Small intestine (tissue), 7 donors: ENCODE measurements at regions not wholly inside any gene's neighbourhood (a gene's known extent, or its start where the extent isn't known, plus 50 kb on each side); places are given as distances from the start of the nearest gene placed in this dataset.
A peak's percentile ranks its signal among the peaks of the same experiment; 100 is the strongest.

ENCODE experiments used
- DNase-seq, 2 donors: peaks; one replicate each; pipeline versions ENCODE4 v3.0.0 to v3.0.0-alpha.2; 2013
- FAIRE-seq: peaks from 2 replicates; lab custom pipeline; 2012; peaks lifted over from hg19 to GRCh38; lab: Jason Lieb, UNC
- H3K27ac ChIP-seq, 3 donors: one replicate each; pipeline ENCODE4 v1.5.1; 2013; ENCODE audit warnings: low read length in 2 of 3, mild to moderate bottlenecking in 2 of 3, control low read depth in 1 of 3, inconsistent platforms in 1 of 3, low read depth in 1 of 3, moderate library complexity in 1 of 3
- H3K27me3 ChIP-seq, 3 donors: one replicate each; pipeline ENCODE4 v1.6.1; 2013; ENCODE audit warnings: low read length in 3 of 3, inconsistent platforms in 1 of 3; ENCODE audit not compliant: control insufficient read depth in 3 of 3, insufficient read depth in 3 of 3
- H3K36me3 ChIP-seq, 3 donors: one replicate each; pipeline ENCODE4 v1.6.1; 2013; ENCODE audit warnings: low read length in 3 of 3, inconsistent platforms in 1 of 3, low read depth in 1 of 3, mild to moderate bottlenecking in 1 of 3, moderate library complexity in 1 of 3; ENCODE audit not compliant: control insufficient read depth in 3 of 3, insufficient read depth in 2 of 3
- H3K4me1 ChIP-seq, 3 donors: one replicate each; pipeline ENCODE4 v1.6.1; 2013; ENCODE audit warnings: low read length in 2 of 3, inconsistent platforms in 1 of 3, low read depth in 1 of 3, mild to moderate bottlenecking in 1 of 3, moderate library complexity in 1 of 3; ENCODE audit not compliant: control insufficient read depth in 3 of 3, insufficient read depth in 2 of 3
- H3K4me3 ChIP-seq, 3 donors: one replicate each; pipeline ENCODE4 v1.5.1; 2013; ENCODE audit warnings: low read length in 3 of 3, control low read depth in 1 of 3, inconsistent platforms in 1 of 3, low read depth in 1 of 3, mild to moderate bottlenecking in 1 of 3, moderate library complexity in 1 of 3
- H3K9me3 ChIP-seq, 2 donors: one replicate each; pipeline ENCODE4 v1.6.1; 2013; ENCODE audit warnings: low read depth in 1 of 2, low read length in 1 of 2; ENCODE audit not compliant: control insufficient read depth in 2 of 2, insufficient read depth in 1 of 2
- WGBS, 3 donors: extraction: QIAGEN DNeasy Blood & Tissue Kit; methylation state at CpG; one replicate each; pipeline ENCODE4 v1.1.7; 2013; 5-methylcytosine and 5-hydroxymethylcytosine counted together
- donor health status: healthy with polysubstance abuse.
- donor health status: control.
- donor health status: control.
- donor health status: Bipolar disorder and iron deficiency.
- donor health status: healthy.

GRCh38 chr5:69035665-69036064, 58.1 kb upstream of the SLC30A5 start:
- no peaks in the 10 kb centered on the region for H3K36me3 ChIP-seq
- no peak overlapping the region for H3K27ac ChIP-seq
- no peak overlapping the region for H3K4me3 ChIP-seq
- H3K9me3 ChIP-seq = no peaks in the 10 kb centered on the region
- FAIRE-seq = no peak
- no peak for DNase-seq
- no peaks in the 10 kb centered on the region for H3K27me3 ChIP-seq
- 62 to 91% (median 87%) methylated on average over 4 of the region's 4 CpGs for WGBS, 3 donors
- H3K4me1 ChIP-seq = no peaks in the 10 kb centered on the region

GRCh38 chr5:69038539-69038938, 55.3 kb upstream of the SLC30A5 start:
- 91 to 96% (median 96%) methylated on average over 8 of the region's 8 CpGs for WGBS, 3 donors
- Histone ChIP-seq H3K4me1 (no peaks in the 10 kb centered on the region), H3K4me3 (no peak overlapping the region), H3K9me3 (no peaks in the 10 kb centered on the region), H3K36me3 (no peaks in the 10 kb centered on the region), H3K27me3 (no peaks in the 10 kb centered on the region), H3K27ac (no peak overlapping the region)
- no peak for DNase-seq
- FAIRE-seq = no peak

DNA sequence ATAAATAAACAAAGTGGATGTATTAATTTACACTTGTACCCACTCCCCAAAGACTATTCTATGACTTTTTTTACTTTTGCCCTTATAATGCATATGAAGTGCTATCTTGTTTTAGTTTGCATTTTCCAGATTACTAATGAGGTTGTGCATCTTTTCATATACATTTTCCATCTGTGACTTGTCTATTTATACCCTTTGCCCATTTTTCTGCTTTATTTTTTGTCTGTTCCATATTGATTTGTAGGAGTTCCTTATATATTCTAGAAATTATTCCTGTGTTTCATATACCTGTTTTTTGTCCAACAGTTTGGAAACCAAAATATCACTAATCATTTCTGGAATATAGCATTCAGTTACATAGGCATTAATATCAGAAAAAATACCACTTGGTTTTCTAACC, 54.0 kb upstream of the SLC30A5 start:
- Histone ChIP-seq H3K27me3 (no peaks in the 10 kb centered on the region), H3K4me1 (no peaks in the 10 kb centered on the region), H3K27ac (no peak overlapping the region), H3K4me3 (no peak overlapping the region), H3K36me3 (no peaks in the 10 kb centered on the region), H3K9me3 (no peaks in the 10 kb centered on the region)
- DNase-seq (no peak), FAIRE-seq (no peak)

DNA sequence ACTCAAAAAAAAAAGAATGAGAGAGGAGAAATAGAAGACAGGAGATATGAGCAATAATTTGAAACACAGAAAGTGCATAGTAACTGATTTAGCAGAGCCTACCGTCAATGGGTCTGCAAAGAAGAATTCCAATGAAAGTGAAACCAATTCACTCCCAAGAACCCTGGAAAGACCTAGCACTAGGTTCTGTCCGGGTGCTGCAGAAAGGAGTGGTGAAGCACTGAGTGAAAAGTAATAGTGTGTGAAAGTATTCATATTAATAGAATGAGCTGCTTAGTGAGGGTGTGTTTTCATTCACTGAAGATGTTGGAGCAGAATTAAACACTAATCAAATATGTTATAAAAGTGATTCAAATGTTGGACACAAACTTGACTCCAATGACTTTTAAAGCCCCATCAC, 51.3 kb upstream of the SLC30A5 start:
- no peaks in the 10 kb centered on the region for H3K36me3 ChIP-seq
- H3K27me3 ChIP-seq = no peaks in the 10 kb centered on the region
- H3K9me3 ChIP-seq = no peaks in the 10 kb centered on the region
- no peak overlapping the region for H3K4me3 ChIP-seq
- H3K27ac ChIP-seq = peak overlapping the region; percentile 20 to 72 (median 65)
- 38 to 44% (median 40%) methylated on average over 2 of the region's 2 CpGs for WGBS, 3 donors
- no peaks in the 10 kb centered on the region for H3K4me1 ChIP-seq
- DNase-seq (no peak), FAIRE-seq (no peak)

DNA sequence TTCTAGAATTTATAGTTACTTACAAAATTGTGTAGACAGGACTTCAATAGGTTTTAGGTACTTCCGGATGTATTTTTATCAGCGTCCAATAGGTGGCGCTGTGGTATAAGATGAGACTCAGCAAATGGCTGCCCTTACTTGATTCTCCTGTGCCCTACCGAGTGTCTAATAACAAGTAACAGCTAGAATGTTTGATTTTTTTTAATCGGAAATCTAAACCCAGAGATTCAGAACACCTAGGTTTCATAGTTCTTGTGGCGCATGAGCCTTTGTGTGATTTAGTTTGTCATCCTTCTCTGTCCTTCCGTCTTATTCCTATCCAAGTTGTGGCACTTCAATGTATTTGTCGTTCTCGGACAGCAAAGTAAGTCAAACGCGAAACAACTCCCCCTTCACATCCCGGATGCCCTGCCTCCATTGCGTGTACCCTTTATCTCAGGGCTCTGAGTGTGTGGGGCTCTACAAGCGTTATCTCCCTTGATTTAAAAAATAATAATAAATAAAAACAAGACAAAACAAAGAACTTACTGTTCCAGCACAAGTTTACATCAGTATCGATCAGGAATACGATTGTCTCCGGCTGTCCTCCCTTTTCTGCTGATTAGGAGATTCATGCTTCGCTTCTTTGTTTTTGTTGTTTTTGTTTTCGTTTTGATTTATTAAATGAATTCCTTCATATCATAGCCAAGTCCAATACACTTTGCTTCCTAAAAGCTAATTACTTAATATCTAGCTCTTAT, 50.7 kb upstream of the SLC30A5 start:
- Histone ChIP-seq H3K4me1 (no peaks in the 10 kb centered on the region), H3K27ac (peak overlapping the region; percentile 48 to 91 (median 65)), H3K27me3 (no peaks in the 10 kb centered on the region), H3K4me3 (peak overlapping the region; percentile 41 to 50 (median 47)), H3K36me3 (no peaks in the 10 kb centered on the region), H3K9me3 (no peaks in the 10 kb centered on the region)
- WGBS, 3 donors = 3 to 9% (median 5%) methylated on average over 19 of the region's 19 CpGs
- peak; percentile 94 to 96 for DNase-seq
- FAIRE-seq = peak; percentile 88

- Histone ChIP-seq H3K27me3 (no peaks in the 10 kb centered on the region), H3K4me3 (peak overlapping the region in 2 of 3 donors; percentile 47 to 50), H3K9me3 (no peaks in the 10 kb centered on the region), H3K27ac (no peak overlapping the region), H3K36me3 (no peaks in the 10 kb centered on the region), H3K4me1 (no peaks in the 10 kb centered on the region)
- DNase-seq (peak in 1 of 2 donors; percentile 7), FAIRE-seq (no peak)
- WGBS, 3 donors = 13 to 57% (median 39%) methylated on average over 2 of the region's 2 CpGs
Observed at GRCh38 chr5:69043655-69043996, 50.2 kb upstream of the SLC30A5 start.
